Skeletal muscle satellite cell (primary cell): ENCODE measurements at regions not wholly inside any gene's neighbourhood (a gene's known extent, or its start where the extent isn't known, plus 50 kb on each side); places are given as distances from the start of the nearest gene placed in this dataset.

ENCODE experiments used
- H3K27me3 ChIP-seq: 2 replicates; pipeline ENCODE4 v1.7.0; 2013; ENCODE audit warnings: low read length; ENCODE audit not compliant: control insufficient read depth, insufficient read depth
- H3K36me3 ChIP-seq: 2 replicates; pipeline ENCODE4 v1.7.0; 2013; ENCODE audit warnings: mild to moderate bottlenecking, control low read depth, low read length; ENCODE audit not compliant: insufficient read depth
- H3K4me1 ChIP-seq: 2 replicates; pipeline ENCODE4 v1.7.0; 2013; ENCODE audit warnings: low read length; ENCODE audit not compliant: control insufficient read depth, insufficient read depth
- H3K4me2 ChIP-seq: 2 replicates; pipeline ENCODE4 v1.7.0; 2013; ENCODE audit warnings: mild to moderate bottlenecking, low read length
- H3K4me3 ChIP-seq: 2 replicates; pipeline ENCODE4 v1.7.0; 2013; ENCODE audit warnings: low read length
- H3K9ac ChIP-seq: 2 replicates; pipeline ENCODE4 v1.7.0; 2013; ENCODE audit warnings: mild to moderate bottlenecking, low read depth, low read length, moderate library complexity
- H3K9me3 ChIP-seq: replicated peaks from 2 replicates; pipeline ENCODE4 v1.7.0; 2013; ENCODE audit warnings: mild to moderate bottlenecking, control low read depth, low read length

- H3K4me2 ChIP-seq: no peak overlapping the region
These were observed 182.8 kb upstream of the GDNF start for GRCh38 chr5:38022631-38023030.

DNA sequence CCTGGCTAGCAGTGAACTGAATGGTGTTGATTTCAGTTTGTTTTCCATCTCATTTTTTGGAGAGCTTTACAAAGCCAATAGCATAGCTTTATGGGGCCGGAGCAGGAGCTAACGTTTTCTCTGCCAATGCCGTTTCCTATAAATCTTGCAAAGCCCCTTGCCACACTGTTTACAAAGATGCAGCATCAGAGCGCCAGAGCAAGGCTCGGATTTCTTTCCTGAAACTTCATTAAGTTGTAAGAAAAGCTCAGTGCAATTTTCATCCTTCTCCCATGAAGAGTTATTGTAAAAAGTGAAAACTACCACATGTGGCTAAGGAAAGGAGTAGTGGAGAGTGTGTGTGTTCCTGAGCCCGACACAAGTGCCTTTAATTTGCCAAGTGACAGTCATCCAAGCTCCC is 178.2 kb upstream of the GDNF start:
- Histone ChIP-seq H3K9me3 (no peaks in the 10 kb centered on the region), H3K4me2 (no peak overlapping the region), H3K9ac (no peak overlapping the region), H3K4me3 (no peak overlapping the region), H3K4me1 (no peaks in the 10 kb centered on the region), H3K27me3 (peaks cover 60% of the 10 kb centered on the region), H3K36me3 (no peaks in the 10 kb centered on the region)

More at GRCh38 chr5:38022631-38023030, 182.8 kb upstream of the GDNF start:
- Histone ChIP-seq H3K4me3 (no peak overlapping the region), H3K4me1 (no peaks in the 10 kb centered on the region), H3K9ac (no peak overlapping the region), H3K9me3 (no peaks in the 10 kb centered on the region), H3K36me3 (no peaks in the 10 kb centered on the region), H3K27me3 (peaks cover 39% of the 10 kb centered on the region)

DNA sequence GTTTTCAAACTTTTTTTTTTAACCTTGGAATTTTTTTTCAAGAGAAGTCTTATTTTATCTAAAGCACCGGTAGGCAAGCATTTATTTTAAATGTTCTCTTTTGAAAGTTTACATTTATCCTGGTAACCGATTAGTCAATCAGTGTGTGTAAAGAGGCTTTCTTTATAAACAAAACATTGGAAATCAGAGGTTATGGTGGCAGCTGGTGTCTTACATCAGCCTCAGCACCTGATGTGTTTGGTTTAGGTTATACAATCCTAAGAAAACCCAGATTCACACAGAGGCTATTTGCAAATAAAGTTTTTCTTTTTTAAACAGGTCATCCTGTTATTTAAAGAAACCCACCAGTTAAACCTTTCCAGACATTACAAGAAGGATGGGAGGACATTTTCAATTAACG is 173.3 kb upstream of the GDNF start:
- H3K4me3 ChIP-seq: no peak overlapping the region
- no peaks in the 10 kb centered on the region for H3K36me3 ChIP-seq
- H3K4me2 ChIP-seq: no peak overlapping the region
- H3K9ac ChIP-seq: no peak overlapping the region
- H3K9me3 ChIP-seq: no peaks in the 10 kb centered on the region
- peaks cover 60% of the 10 kb centered on the region for H3K27me3 ChIP-seq
- no peaks in the 10 kb centered on the region for H3K4me1 ChIP-seq

GRCh38 chr5:38011668-38012188 is 171.9 kb upstream of the GDNF start:
- H3K9ac ChIP-seq: no peak overlapping the region
- no peaks in the 10 kb centered on the region for H3K4me1 ChIP-seq
- peaks cover 47% of the 10 kb centered on the region for H3K27me3 ChIP-seq
- no peaks in the 10 kb centered on the region for H3K9me3 ChIP-seq
- H3K36me3 ChIP-seq: no peaks in the 10 kb centered on the region
- no peak overlapping the region for H3K4me3 ChIP-seq
- no peak overlapping the region for H3K4me2 ChIP-seq

DNA sequence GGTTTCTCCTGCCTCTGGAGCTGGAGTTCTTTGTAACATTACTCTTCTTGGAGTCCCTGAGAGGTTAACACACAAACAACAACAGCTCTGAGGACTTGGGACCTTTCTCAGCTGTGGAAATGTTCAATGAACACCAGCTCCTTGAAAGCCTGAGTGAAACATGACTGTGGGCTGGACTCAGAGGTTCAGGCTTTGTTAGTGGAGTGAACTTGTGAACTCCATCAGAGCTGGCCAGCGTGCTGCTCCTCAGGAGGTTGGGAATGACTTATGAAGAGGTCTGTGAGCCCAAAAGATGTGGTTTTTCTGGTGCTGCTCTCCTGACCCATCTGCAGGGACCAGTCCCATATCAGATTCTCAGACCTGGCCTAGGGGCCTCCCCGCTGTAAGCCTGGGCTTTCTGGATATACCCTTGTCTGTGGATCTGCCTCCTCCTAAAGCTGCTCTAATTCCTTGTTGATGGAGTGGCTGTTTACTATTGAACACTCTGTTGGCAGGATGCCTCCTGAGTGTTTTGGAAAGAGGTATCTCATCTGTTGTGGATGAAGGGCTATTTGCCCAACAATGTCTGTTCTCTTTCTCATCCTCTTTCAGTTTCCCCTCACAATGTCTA is 170.0 kb upstream of the GDNF start:
- Histone ChIP-seq H3K27me3 (peaks cover 41% of the 10 kb centered on the region), H3K4me3 (no peak overlapping the region), H3K9ac (no peak overlapping the region), H3K4me1 (no peaks in the 10 kb centered on the region), H3K9me3 (no peaks in the 10 kb centered on the region), H3K4me2 (no peak overlapping the region), H3K36me3 (no peaks in the 10 kb centered on the region)

- H3K9me3 ChIP-seq: no peaks in the 10 kb centered on the region
- no peak overlapping the region for H3K4me3 ChIP-seq
- no peaks in the 10 kb centered on the region for H3K4me1 ChIP-seq
- H3K4me2 ChIP-seq: no peak overlapping the region
- H3K9ac ChIP-seq: no peak overlapping the region
- peaks cover 30% of the 10 kb centered on the region for H3K27me3 ChIP-seq
- no peaks in the 10 kb centered on the region for H3K36me3 ChIP-seq
These were observed 168.4 kb upstream of the GDNF start for GRCh38 chr5:38008198-38008597.

DNA sequence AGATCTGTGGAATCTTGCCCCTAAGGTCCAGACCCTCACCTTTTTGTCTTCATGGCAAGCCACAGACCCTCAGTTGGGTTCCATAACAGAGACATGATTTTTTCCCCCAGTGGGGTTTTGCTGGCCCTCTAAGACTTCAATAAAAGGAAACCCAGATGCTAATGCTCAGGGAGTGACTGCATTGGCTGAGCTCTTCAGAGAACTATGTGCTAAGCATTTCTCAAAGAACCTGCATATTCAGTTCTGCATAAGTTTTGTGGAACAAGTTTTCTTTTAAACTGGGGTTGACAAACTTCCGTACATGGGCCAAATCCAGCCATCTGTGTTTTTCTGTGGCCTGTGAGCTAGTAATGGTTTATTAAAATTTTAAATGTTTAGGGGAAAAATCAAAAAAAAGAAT is 159.8 kb upstream of the GDNF start:
- no peaks in the 10 kb centered on the region for H3K9me3 ChIP-seq
- no peak overlapping the region for H3K9ac ChIP-seq
- H3K36me3 ChIP-seq: no peaks in the 10 kb centered on the region
- no peaks in the 10 kb centered on the region for H3K4me1 ChIP-seq
- H3K27me3 ChIP-seq: peaks cover 26% of the 10 kb centered on the region
- H3K4me2 ChIP-seq: no peak overlapping the region
- H3K4me3 ChIP-seq: no peak overlapping the region

- Histone ChIP-seq H3K9ac (no peak overlapping the region), H3K27me3 (peaks cover 31% of the 10 kb centered on the region), H3K9me3 (no peaks in the 10 kb centered on the region), H3K4me2 (no peak overlapping the region), H3K4me3 (no peak overlapping the region), H3K36me3 (no peaks in the 10 kb centered on the region), H3K4me1 (no peaks in the 10 kb centered on the region)
These were observed 157.1 kb upstream of the GDNF start for GRCh38 chr5:37996918-37997317.

DNA sequence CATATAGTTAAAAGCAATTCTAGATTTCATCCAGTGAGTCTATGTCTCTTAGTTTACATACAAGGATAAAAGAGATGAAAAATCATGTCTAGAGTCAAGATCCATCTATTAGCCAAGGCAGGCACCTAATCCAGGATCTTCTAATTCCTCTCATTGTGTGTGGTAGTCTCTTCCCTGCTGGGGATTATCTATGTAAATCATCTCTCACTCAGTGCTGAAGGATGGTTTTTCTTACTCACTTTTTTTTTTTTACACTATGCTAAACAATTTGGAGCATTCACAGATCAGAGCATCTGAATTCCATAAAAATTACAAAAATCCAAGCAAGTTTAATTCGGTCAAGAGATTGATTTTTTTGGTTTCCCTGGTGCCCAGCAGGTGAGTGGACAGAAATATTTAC is 154.9 kb upstream of the GDNF start:
- Histone ChIP-seq H3K36me3 (no peaks in the 10 kb centered on the region), H3K9ac (no peak overlapping the region), H3K4me1 (no peaks in the 10 kb centered on the region), H3K4me3 (no peak overlapping the region), H3K27me3 (peaks cover 28% of the 10 kb centered on the region), H3K9me3 (no peaks in the 10 kb centered on the region), H3K4me2 (no peak overlapping the region)

DNA sequence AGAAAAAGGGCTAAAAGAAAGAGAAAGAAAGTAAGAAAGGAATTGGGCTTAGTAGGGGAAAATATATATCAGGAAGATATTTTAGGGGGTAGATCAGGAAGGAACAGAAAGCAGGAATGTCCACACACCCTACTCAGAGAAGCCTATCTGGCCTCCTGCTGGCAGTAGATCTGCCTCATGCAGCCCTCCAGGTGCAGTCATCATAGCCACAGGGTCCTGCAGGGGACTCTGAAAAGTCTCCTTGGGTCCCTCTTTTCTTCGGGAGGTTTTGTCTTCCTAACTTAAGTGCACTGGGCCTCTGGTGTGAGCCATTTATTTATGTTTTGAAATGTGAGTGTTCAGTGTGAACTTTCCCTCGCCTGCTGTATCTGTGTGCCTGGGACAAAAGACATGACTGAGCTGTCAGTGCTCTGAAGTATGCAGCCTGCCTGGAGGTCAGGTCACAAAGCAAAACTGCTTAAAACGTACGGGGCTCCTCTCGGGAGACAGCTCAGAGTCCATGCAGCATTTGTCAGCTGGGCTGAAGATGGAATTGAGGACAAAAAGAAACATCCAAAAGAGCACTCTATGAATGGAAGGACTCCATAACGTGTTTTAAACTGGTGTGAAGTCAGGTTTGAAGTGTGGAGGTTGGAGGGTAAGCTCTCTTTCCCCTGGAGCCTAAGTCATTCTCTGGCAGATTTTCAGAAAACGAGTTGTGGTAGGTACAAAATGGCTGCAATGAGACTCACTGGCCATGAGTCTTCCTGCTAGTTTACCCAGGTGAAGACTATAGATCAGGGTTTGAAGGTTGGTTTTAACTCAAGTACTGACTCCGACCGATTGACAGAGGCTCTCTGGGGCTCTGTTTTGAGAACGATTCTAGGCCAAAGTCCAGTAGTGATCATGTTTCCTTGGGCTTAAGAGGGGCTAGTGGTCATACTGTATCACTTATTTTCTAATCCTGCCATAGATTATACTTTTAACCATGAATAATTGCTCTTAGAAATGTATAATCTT is 151.8 kb upstream of the GDNF start:
- H3K9ac ChIP-seq: no peak overlapping the region
- no peaks in the 10 kb centered on the region for H3K4me1 ChIP-seq
- H3K27me3 ChIP-seq: peaks cover 40% of the 10 kb centered on the region
- no peak overlapping the region for H3K4me2 ChIP-seq
- H3K9me3 ChIP-seq: no peaks in the 10 kb centered on the region
- H3K4me3 ChIP-seq: no peak overlapping the region
- H3K36me3 ChIP-seq: no peaks in the 10 kb centered on the region

GRCh38 chr5:37989884-37990283 is 150.0 kb upstream of the GDNF start:
- no peaks in the 10 kb centered on the region for H3K4me1 ChIP-seq
- no peaks in the 10 kb centered on the region for H3K9me3 ChIP-seq
- H3K9ac ChIP-seq: no peak overlapping the region
- H3K4me3 ChIP-seq: no peak overlapping the region
- no peaks in the 10 kb centered on the region for H3K36me3 ChIP-seq
- H3K27me3 ChIP-seq: peaks cover 44% of the 10 kb centered on the region
- no peak overlapping the region for H3K4me2 ChIP-seq
